Keratinocyte (primary cell): ENCODE measurements at regions not wholly inside any gene's neighbourhood (a gene's known extent, or its start where the extent isn't known, plus 50 kb on each side); places are given as distances from the start of the nearest gene placed in this dataset.

Source experiments
- DNase-seq: peaks from one replicate; pipeline ENCODE4 v3.0.0-alpha.2; 2011; ENCODE audit warnings: low read depth, missing footprints, low spot score
- FAIRE-seq: peaks from 2 replicates; lab custom pipeline; 2011; peaks lifted over from hg19 to GRCh38; lab: Jason Lieb, UNC
- H2AFZ ChIP-seq: 2 replicates; pipeline ENCODE4 v1.6.0; 2012; ENCODE audit warnings: low read length, control low read depth, inconsistent platforms; ENCODE audit not compliant: control insufficient read depth
- H3K27ac ChIP-seq: 2 replicates; pipeline ENCODE4 v1.5.1; 2011; ENCODE audit warnings: low read length; ENCODE audit not compliant: control insufficient read depth, insufficient read depth
- H3K27me3 ChIP-seq: 3 replicates; pipeline ENCODE4 v1.6.0; 2011; ENCODE audit warnings: low read length; ENCODE audit not compliant: control insufficient read depth, insufficient read depth; ENCODE audit errors: extremely low read depth
- H3K36me3 ChIP-seq, 2 experiments: 2 replicates in 1 of 2; 3 replicates in 1 of 2; pipeline ENCODE4 v1.5.1; 2011; ENCODE audit warnings: low read length in 2 of 2, mild to moderate bottlenecking in 1 of 2; ENCODE audit not compliant: control insufficient read depth in 2 of 2, insufficient read depth in 2 of 2; ENCODE audit errors: extremely low read depth in 1 of 2
- H3K4me1 ChIP-seq: 3 replicates; pipeline ENCODE4 v1.5.1; 2011; ENCODE audit warnings: low read length; ENCODE audit not compliant: control insufficient read depth, insufficient read depth; ENCODE audit errors: extremely low read depth
- H3K4me2 ChIP-seq: 3 replicates; pipeline ENCODE4 v1.6.0; 2011; ENCODE audit warnings: low read depth, low read length; ENCODE audit not compliant: control insufficient read depth, insufficient read depth; ENCODE audit errors: extremely low read depth
- H3K4me3 ChIP-seq, 3 experiments: fragments of 200-600 bp in 1 of 3; sonication (generic) in 1 of 3; 2 replicates in 2 of 3; 3 replicates in 1 of 3; pipeline ENCODE4 v1.5.1; 2011 to 2016; ENCODE audit warnings: low read length in 3 of 3, mild to moderate bottlenecking in 3 of 3, control low read depth in 2 of 3, inconsistent platforms in 1 of 3, low read depth in 1 of 3, mixed read lengths in 1 of 3, mixed run types in 1 of 3, moderate library complexity in 1 of 3; ENCODE audit not compliant: control insufficient read depth in 2 of 3, insufficient read depth in 2 of 3; ENCODE audit errors: extremely low read depth in 1 of 3
- H3K79me2 ChIP-seq: 2 replicates; pipeline ENCODE4 v1.6.0; 2012; ENCODE audit warnings: low read length; ENCODE audit not compliant: control insufficient read depth, insufficient read depth
- H3K9ac ChIP-seq: 3 replicates; pipeline ENCODE4 v1.6.0; 2011; ENCODE audit warnings: low read length; ENCODE audit not compliant: control insufficient read depth, insufficient read depth; ENCODE audit errors: extremely low read depth
- H3K9me1 ChIP-seq: 3 replicates; pipeline ENCODE4 v1.6.0; 2011; ENCODE audit warnings: low read length; ENCODE audit not compliant: control insufficient read depth, insufficient read depth; ENCODE audit errors: extremely low read depth
- H3K9me3 ChIP-seq: 2 replicates; pipeline ENCODE4 v1.5.1; 2012; ENCODE audit warnings: low read depth, low read length; ENCODE audit not compliant: control insufficient read depth
- H4K20me1 ChIP-seq: 3 replicates; pipeline ENCODE4 v1.6.0; 2011; ENCODE audit warnings: low read length; ENCODE audit not compliant: control insufficient read depth, insufficient read depth; ENCODE audit errors: extremely low read depth
- CTCF ChIP-seq, 3 experiments: IDR thresholded peaks in 1 of 3; conservative IDR thresholded peaks in 1 of 3; optimal IDR thresholded peaks in 1 of 3; 2 replicates in 2 of 3; 3 replicates in 1 of 3; pipeline versions ENCODE3 to v1.5.1; 2011; ENCODE audit warnings: low read length in 3 of 3, mild to moderate bottlenecking in 3 of 3, moderate library complexity in 2 of 3, control low read depth in 1 of 3, inconsistent platforms in 1 of 3; ENCODE audit not compliant: insufficient read depth in 2 of 3; ENCODE audit errors: extremely low read depth in 1 of 3
- EZH2 ChIP-seq: IDR thresholded peaks from one replicate; pipeline ENCODE4 v1.6.1; 2012; ENCODE audit warnings: inconsistent platforms, mild to moderate bottlenecking, low read length, moderate library complexity
- dilution Hi-C: fragments of 300-500 bp; cut with MboI; formaldehyde crosslinking; loops from one replicate; pipeline ENCODE4 v1.7.0; 2020; ENCODE audit warnings: low sequenced_read_pairs; ENCODE audit not compliant: extremely low pct_ligation_motif_present

- dilution Hi-C loops = no loop called here
These were observed 239.4 kb downstream of the NSG2 start for GRCh38 chr5:174284873-174285272.

GRCh38 chr5:174287761-174288160 is 242.3 kb downstream of the NSG2 start:
- Histone ChIP-seq H3K9me1 (no peaks in the 10 kb centered on the region), H3K4me3 (no peak overlapping the region), H4K20me1 (no peaks in the 10 kb centered on the region), H3K4me2 (no peak overlapping the region), H3K79me2 (no peaks in the 10 kb centered on the region), H3K4me1 (no peaks in the 10 kb centered on the region), H3K9me3 (no peaks in the 10 kb centered on the region), H3K27ac (no peak overlapping the region), H3K36me3 (no peaks in the 10 kb centered on the region), H3K9ac (no peak overlapping the region), H2AFZ (no peak overlapping the region), H3K27me3 (no peaks in the 10 kb centered on the region)
- dilution Hi-C loops = no loop called here
- TF ChIP-seq CTCF (optimal IDR thresholded peaks at IDR 0.05 in 1 of 3, IDR thresholded peaks at IDR 0.05 in 1 of 3, conservative IDR thresholded peaks at IDR 0.05 in 1 of 3; ENCODE audit: extremely low read depth in 1 of 3, insufficient read depth in 2 of 3, low read length in 3 of 3) (no peak), EZH2 (no peak)
- FAIRE-seq (no peak), DNase-seq (no peak)

More at GRCh38 chr5:174284873-174285272, 239.4 kb downstream of the NSG2 start:
- no peaks in the 10 kb centered on the region for H3K27me3 ChIP-seq
- H3K9me1 ChIP-seq = no peaks in the 10 kb centered on the region
- no peaks in the 10 kb centered on the region for H3K9me3 ChIP-seq
- FAIRE-seq = no peak
- H4K20me1 ChIP-seq = no peaks in the 10 kb centered on the region
- no peak overlapping the region for H3K4me3 ChIP-seq
- no peak overlapping the region for H2AFZ ChIP-seq
- no peak for DNase-seq
- no peaks in the 10 kb centered on the region for H3K4me1 ChIP-seq
- no peak for TF ChIP-seq EZH2
- no peak for TF ChIP-seq CTCF (optimal IDR thresholded peaks at IDR 0.05 in 1 of 3, IDR thresholded peaks at IDR 0.05 in 1 of 3, conservative IDR thresholded peaks at IDR 0.05 in 1 of 3; ENCODE audit: extremely low read depth in 1 of 3, insufficient read depth in 2 of 3, low read length in 3 of 3)
- no peak overlapping the region for H3K4me2 ChIP-seq
- no peak overlapping the region for H3K27ac ChIP-seq
- no peaks in the 10 kb centered on the region for H3K36me3 ChIP-seq
- no peak overlapping the region for H3K9ac ChIP-seq
- H3K79me2 ChIP-seq = no peaks in the 10 kb centered on the region
